A549 (cell line): ENCODE measurements at regions not wholly inside any gene's neighbourhood (a gene's known extent, or its start where the extent isn't known, plus 50 kb on each side); places are given as distances from the start of the nearest gene placed in this dataset.

Experiments
- ATAC-seq, 2 experiments: fragments of 200-7000 bp in 1 of 2; fragments of >200 bp in 1 of 2; cut with Nextera tagmentation in 1 of 2; cut with Tn5 transposase in 1 of 2; 3 replicates each; pipeline versions ENCODE4 v1.8.0 to v1.9.1; 2018 to 2020; ENCODE audit warnings: mild to moderate bottlenecking in 1 of 2, moderate library complexity in 1 of 2
- CTCF ChIA-PET: fragments of 300-600 bp; sonication (Branson Sonifier 250); formaldehyde crosslinking; extraction: SDS; loops from one replicate; lab custom pipeline; 2021; ENCODE audit warnings: antibody characterized with exemption, inconsistent platforms; lab: Yijun Ruan, JAX
- POLR2A ChIA-PET: fragments of 350-600 bp; formaldehyde crosslinking; extraction: SDS; loops from one replicate; lab custom pipeline; 2021; ENCODE audit warnings: antibody characterized with exemption, inconsistent platforms; lab: Yijun Ruan, JAX
- DNase-seq, 2 experiments: peaks; one replicate each; pipeline versions ENCODE4 v3.0.0 to v3.0.0-alpha.2; 2011 to 2016; ENCODE audit warnings: low read depth in 1 of 2, low spot score in 1 of 2
- FAIRE-seq: peaks from 2 replicates; lab custom pipeline; 2011; peaks lifted over from hg19 to GRCh38; lab: Jason Lieb, UNC
- H3K27ac ChIP-seq, 2 experiments: fragments of >200 bp; sonication (Bioruptor Twin); formaldehyde crosslinking; 3 replicates each; pipeline ENCODE4 v1.5.1; 2016 to 2017
- H3K4me1 ChIP-seq: fragments of >200 bp; sonication (Bioruptor Twin); formaldehyde crosslinking; 3 replicates; pipeline ENCODE4 v1.6.1; 2016
- H3K4me2 ChIP-seq: fragments of >200 bp; sonication (Bioruptor Twin); formaldehyde crosslinking; 3 replicates; pipeline ENCODE4 v1.6.1; 2016
- H3K4me3 ChIP-seq: fragments of >200 bp; sonication (Bioruptor Twin); formaldehyde crosslinking; 3 replicates; pipeline ENCODE4 v1.5.1; 2016
- H3K9me3 ChIP-seq: fragments of >200 bp; sonication (Bioruptor Twin); formaldehyde crosslinking; 3 replicates; pipeline ENCODE4 v1.6.1; 2016
- ATOH8 ChIP-seq: fragments of 250-450 bp; sonication (Bioruptor Pico); IDR thresholded peaks from 2 replicates; pipeline ENCODE4 v1.5.0; 2020; ENCODE audit warnings: low read depth, mild to moderate bottlenecking, moderate library complexity
- CHD4 ChIP-seq: fragments of 200-600 bp; sonication (generic); IDR thresholded peaks from 2 replicates; pipeline ENCODE4 v1.6.1; 2016; ENCODE audit warnings: antibody characterized with exemption, mild to moderate bottlenecking, borderline replicate concordance
- EHF ChIP-seq: fragments of 250-450 bp; sonication (Bioruptor Pico); IDR thresholded peaks from 2 replicates; pipeline ENCODE4 v1.5.0; 2020; ENCODE audit warnings: mild to moderate bottlenecking
- FOSL2 ChIP-seq, 2 experiments: fragments of 450-650 bp in 1 of 2; fragments of >200 bp in 1 of 2; sonication (Bioruptor Twin) in 1 of 2; formaldehyde crosslinking; IDR thresholded peaks; 2 replicates each; pipeline versions ENCODE4 v1.5.0 to v1.6.1; 2016 to 2020; ENCODE audit warnings: mild to moderate bottlenecking in 1 of 2, moderate library complexity in 1 of 2
- GATA3 ChIP-seq: IDR thresholded peaks from 2 replicates; pipeline ENCODE4 v1.6.1; 2012; ENCODE audit warnings: borderline replicate concordance
- HOXB13 ChIP-seq: fragments of 250-450 bp; sonication (Bioruptor Pico); IDR thresholded peaks from 2 replicates; pipeline ENCODE4 v1.5.0; 2020; ENCODE audit warnings: low read depth, mild to moderate bottlenecking, moderate library complexity
- HOXB5 ChIP-seq: fragments of 250-450 bp; sonication (Bioruptor Pico); IDR thresholded peaks from 2 replicates; pipeline ENCODE4 v1.5.0; 2020; ENCODE audit warnings: mild to moderate bottlenecking, moderate library complexity
- JUN ChIP-seq, 2 experiments: fragments of >200 bp; sonication (Bioruptor Twin); formaldehyde crosslinking; IDR thresholded peaks; 2 replicates in 1 of 2; 3 replicates in 1 of 2; pipeline ENCODE4 v1.6.1; 2016 to 2017
- JUNB ChIP-seq: fragments of >200 bp; sonication (Bioruptor Twin); formaldehyde crosslinking; IDR thresholded peaks from 2 replicates; pipeline ENCODE4 v1.6.1; 2016
- KDM1A ChIP-seq: fragments of 200-600 bp; sonication (generic); IDR thresholded peaks from 2 replicates; pipeline ENCODE4 v1.6.1; 2016; ENCODE audit warnings: low read depth, mild to moderate bottlenecking
- MYC ChIP-seq: IDR thresholded peaks from 2 replicates; pipeline ENCODE4 v1.6.1; 2012; ENCODE audit warnings: mild to moderate bottlenecking, inconsistent platforms, low read length, improper control_type of control experiment, borderline replicate concordance
- NPAS2 ChIP-seq: fragments of 250-450 bp; sonication (Bioruptor Pico); IDR thresholded peaks from 2 replicates; pipeline ENCODE4 v1.8.0; 2022; ENCODE audit warnings: mild to moderate bottlenecking, moderate library complexity, borderline replicate concordance
- NR3C1 ChIP-seq: fragments of >200 bp; sonication (Bioruptor Twin); formaldehyde crosslinking; IDR thresholded peaks from 3 replicates; pipeline ENCODE4 v1.6.1; 2017
- PHF8 ChIP-seq: fragments of 200-600 bp; sonication (generic); IDR thresholded peaks from 2 replicates; pipeline ENCODE4 v1.6.1; 2016; ENCODE audit warnings: low read depth, mild to moderate bottlenecking, antibody characterized with exemption, moderate library complexity, borderline replicate concordance
- POLR2A ChIP-seq: IDR thresholded peaks from 2 replicates; pipeline ENCODE4 v1.6.1; 2012; ENCODE audit warnings: mild to moderate bottlenecking, low read length
- POLR2AphosphoS2 ChIP-seq: conservative IDR thresholded peaks from 2 replicates; pipeline ENCODE4 v1.6.1; 2012; ENCODE audit warnings: low read length, improper control_type of control experiment, inconsistent platforms
- RAD21 ChIP-seq, 2 experiments: fragments of >200 bp in 1 of 2; sonication (Bioruptor Twin) in 1 of 2; formaldehyde crosslinking in 1 of 2; IDR thresholded peaks in 1 of 2; conservative IDR thresholded peaks in 1 of 2; 2 replicates in 1 of 2; 3 replicates in 1 of 2; pipeline ENCODE4 v1.6.1; 2012 to 2018; ENCODE audit warnings: inconsistent platforms in 1 of 2
- REST ChIP-seq: fragments of 200-600 bp; sonication (generic); IDR thresholded peaks from 2 replicates; pipeline ENCODE4 v1.6.1; 2016; ENCODE audit warnings: antibody characterized with exemption, mild to moderate bottlenecking, moderate library complexity
- RFX5 ChIP-seq: fragments of 450-650 bp; IDR thresholded peaks from 2 replicates; pipeline ENCODE4 v1.7.1; 2014; ENCODE audit warnings: antibody characterized with exemption, mild to moderate bottlenecking, moderate library complexity
- RNF2 ChIP-seq: fragments of 200-600 bp; sonication (generic); IDR thresholded peaks from 2 replicates; pipeline ENCODE4 v1.6.1; 2016; ENCODE audit warnings: low read depth, mild to moderate bottlenecking, antibody characterized with exemption, moderate library complexity, borderline replicate concordance
- SMC3 ChIP-seq: fragments of >200 bp; sonication (Bioruptor Twin); formaldehyde crosslinking; IDR thresholded peaks from 3 replicates; pipeline ENCODE4 v1.6.1; 2018; ENCODE audit warnings: inconsistent platforms
- TFCP2L1 ChIP-seq: fragments of 250-450 bp; sonication (Bioruptor Pico); IDR thresholded peaks from 2 replicates; pipeline ENCODE4 v1.5.0; 2021; ENCODE audit warnings: mild to moderate bottlenecking
- TP53 ChIP-seq: fragments of 250-450 bp; sonication (Bioruptor Pico); IDR thresholded peaks from 2 replicates; pipeline ENCODE4 v1.5.0; 2021; ENCODE audit warnings: mild to moderate bottlenecking, moderate library complexity
- USF2 ChIP-seq: fragments of 450-650 bp; IDR thresholded peaks from 2 replicates; pipeline ENCODE4 v1.6.1; 2014; ENCODE audit warnings: antibody characterized with exemption
- ZC3H11A ChIP-seq: fragments of 450-650 bp; IDR thresholded peaks from 2 replicates; pipeline ENCODE4 v1.6.1; 2014; ENCODE audit warnings: antibody characterized with exemption, mild to moderate bottlenecking
- WGBS: methylation state at CpG from one replicate; pipeline ENCODE4 v1.1.6; 2017; ENCODE audit errors: missing lambda C conversion rate; 5-methylcytosine and 5-hydroxymethylcytosine counted together
- TF ChIP-seq, protein P1 (sequence below): fragments of >200 bp; sonication (Bioruptor Twin); formaldehyde crosslinking; IDR thresholded peaks from 2 replicates; pipeline ENCODE4 v1.6.1; 2016

DNA sequence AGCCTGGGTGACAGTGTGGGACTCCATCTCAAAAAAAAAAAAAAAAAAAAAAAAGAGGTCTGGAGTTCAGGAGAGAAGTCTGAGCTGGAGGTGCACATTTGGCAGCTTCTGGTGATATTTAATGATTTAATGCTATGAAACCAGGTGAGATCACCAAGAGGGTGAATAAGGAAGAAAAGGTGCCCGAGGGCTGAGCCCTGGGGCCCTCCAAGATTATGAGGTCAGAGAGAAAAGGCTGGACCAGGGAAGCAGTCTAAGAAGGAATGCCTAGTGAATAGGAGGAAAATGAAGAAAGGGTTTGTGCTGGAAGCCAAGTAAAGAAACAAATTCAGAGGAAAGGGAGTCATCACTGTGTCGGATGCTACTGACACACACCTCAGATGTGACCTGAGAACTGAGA lies 88.0 kb upstream of the PELI1 start:
- no peak overlapping the region for H3K27ac ChIP-seq
- ChIA-PET POLR2A (no interaction called here), CTCF (no interaction called here)
- 58% methylated on average over 2 of the region's 2 CpGs for WGBS
- ATAC-seq (no peak), FAIRE-seq (no peak), DNase-seq (no peak)
- no peaks in the 10 kb centered on the region for H3K9me3 ChIP-seq
- 0 out of 3 replicates have a peak, but pooled peaks cover 3% of the 10 kb centered on the region for H3K4me1 ChIP-seq
- TF ChIP-seq, protein P1, sequence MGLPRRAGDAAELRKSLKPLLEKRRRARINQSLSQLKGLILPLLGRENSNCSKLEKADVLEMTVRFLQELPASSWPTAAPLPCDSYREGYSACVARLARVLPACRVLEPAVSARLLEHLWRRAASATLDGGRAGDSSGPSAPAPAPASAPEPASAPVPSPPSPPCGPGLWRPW, result no peak
- no peak for TF ChIP-seq ZC3H11A
- no peak for TF ChIP-seq GATA3
- TF ChIP-seq JUN (IDR thresholded peaks at IDR 0.05), result no peak
- no peak for TF ChIP-seq EHF
- TF ChIP-seq RAD21 (conservative IDR thresholded peaks at IDR 0.05 in 1 of 2, IDR thresholded peaks at IDR 0.05 in 1 of 2), result no peak
- TF ChIP-seq HOXB13 (CRISPR knock-in tag), result no peak
- TF ChIP-seq RNF2, result no peak
- TF ChIP-seq RFX5, result no peak
- TF ChIP-seq ATOH8 (CRISPR knock-in tag), result no peak
- no peak for TF ChIP-seq TFCP2L1 (CRISPR knock-in tag)
- no peak for TF ChIP-seq POLR2A
- no peak for TF ChIP-seq POLR2AphosphoS2
- no peak for TF ChIP-seq TP53 (CRISPR knock-in tag)
- no peak for TF ChIP-seq NR3C1
- TF ChIP-seq USF2, result no peak
- TF ChIP-seq HOXB5, result no peak
- TF ChIP-seq JUNB, result no peak
- no peak for TF ChIP-seq NPAS2
- TF ChIP-seq PHF8, result no peak
- H3K4me3 ChIP-seq, result no peak overlapping the region
- no peak overlapping the region for H3K4me2 ChIP-seq

- Histone ChIP-seq H3K27ac (no peak overlapping the region), H3K4me1 (0 out of 3 replicates have a peak, but pooled peaks cover 2% of the 10 kb centered on the region), H3K4me2 (no peak overlapping the region), H3K9me3 (no peaks in the 10 kb centered on the region), H3K4me3 (no peak overlapping the region)
- DNase-seq (no peak), ATAC-seq (no peak), FAIRE-seq (no peak)
- POLR2A ChIA-PET, result no interaction called here
- WGBS, result 48% methylated on average over 4 of the region's 4 CpGs
- TF ChIP-seq REST (no peak), USF2 (no peak), CHD4 (no peak), SMC3 (no peak), KDM1A (no peak), MYC (no peak), FOSL2 (IDR thresholded peaks at IDR 0.05) (no peak), FOSL2 (CRISPR knock-in tag; IDR thresholded peaks at IDR 0.05) (no peak)
- CTCF ChIA-PET, result interaction anchor here (0.9 to 1.4 kb wide), 4 partner anchors 10 to 254 kb away, joined by 3 to 5 read pairs (median 3); no protein-coding TSS in a partner anchor
These were observed 89.2 kb upstream of the PELI1 start for GRCh38 chr2:64233376-64233922.
